ENCODE measurements at regions not wholly inside any gene's neighbourhood (a gene's known extent, or its start where the extent isn't known, plus 50 kb on each side); places are given as distances from the start of the nearest gene placed in this dataset.

- Histone ChIP-seq H3K79me2 (ENCODE audit: control insufficient read depth in 1 of 2, insufficient read depth in 2 of 2, low read length in 2 of 2) (no peaks in the 10 kb centered on the region), H4K91ac (replicated peaks; ENCODE audit: insufficient read length, low read length) (no peak overlapping the region), H4K20me1 (replicated peaks in 1 of 2; ENCODE audit: control insufficient read depth in 1 of 2, insufficient read depth in 2 of 2, low read length in 2 of 2) (no peaks in the 10 kb centered on the region), H3K36me3 (ENCODE audit: control insufficient read depth in 2 of 4, insufficient read depth in 4 of 4, low read length in 3 of 4) (no peaks in the 10 kb centered on the region), H3K18ac (ENCODE audit: extremely low read depth, low read length) (no peak overlapping the region), H3K4ac (replicated peaks; ENCODE audit: insufficient read length, low read depth, low read length) (no peak overlapping the region), H3K23ac (ENCODE audit: insufficient read length) (no peak overlapping the region), H4K5ac (ENCODE audit: insufficient read length, low read depth, low read length) (no peak overlapping the region), H2BK15ac (ENCODE audit: low read length) (no peak overlapping the region), H3K23me2 (ENCODE audit: low read depth, low read length) (no peaks in the 10 kb centered on the region), H2BK5ac (ENCODE audit: low read depth, low read length) (no peak overlapping the region), H2BK20ac (ENCODE audit: low read length) (no peak overlapping the region), H3K4me1 (replicated peaks in 1 of 4; ENCODE audit: control insufficient read depth in 3 of 4, insufficient read depth in 4 of 4, low read length in 3 of 4) (peaks cover 0 to 3% (median 0%) of the 10 kb centered on the region in 4 experiments; a peak in 1 of 7 replicates), H2AK5ac (ENCODE audit: low read depth, low read length) (no peak overlapping the region), H3K27ac (ENCODE audit: low read depth, low read length) (no peak overlapping the region), H3K79me1 (ENCODE audit: low read depth, low read length) (no peaks in the 10 kb centered on the region), H3K4me3 (ENCODE audit: extremely low read depth in 1 of 4, insufficient read depth in 2 of 4, low read depth in 3 of 4, low read length in 4 of 4) (no peak overlapping the region), H3K14ac (ENCODE audit: insufficient read length) (no peak overlapping the region), H3K27me3 (replicated peaks in 1 of 4; ENCODE audit: control insufficient read depth in 3 of 4, extremely low read depth in 1 of 4, insufficient read depth in 3 of 4, low read length in 3 of 4) (no peaks in the 10 kb centered on the region), H3K9me3 (ENCODE audit: insufficient read depth in 2 of 2, low read depth in 1 of 2, low read length in 1 of 2) (no peaks in the 10 kb centered on the region), H4K8ac (ENCODE audit: extremely low read depth, insufficient read depth, low read length) (no peak overlapping the region), H2AFZ (ENCODE audit: low read length) (no peak overlapping the region), H2BK120ac (replicated peaks; ENCODE audit: low read depth, low read length) (no peak overlapping the region), H3K4me2 (ENCODE audit: insufficient read depth in 1 of 2, low read depth in 2 of 2, low read length in 2 of 2) (no peak overlapping the region), H2BK12ac (ENCODE audit: low read depth, low read length) (no peak overlapping the region), H3K9ac (replicated peaks in 1 of 4; ENCODE audit: extremely low read depth in 1 of 4, low read depth in 3 of 4, low read length in 3 of 4) (no peak overlapping the region), H3K56ac (replicated peaks; ENCODE audit: insufficient read length, low read depth, low read length) (no peak overlapping the region)
- 100% methylated on average over 1 of the region's 1 CpG; no CpG with 5 or more reads in 1 of the 2 experiments for WGBS, 2 experiments (ENCODE audit: extremely low coverage in 1 of 2, insufficient coverage in 1 of 2, insufficient read length in 1 of 2, insufficient replicate concordance in 2 of 2, low coverage in 1 of 2, low lambda C conversion rate in 2 of 2, missing lambda C conversion rate in 1 of 2)
- DNase-seq (ENCODE audit: low read depth in 1 of 2, low spot score in 2 of 2) (no peak), FAIRE-seq (no peak)
- POLR2A ChIA-PET (ENCODE audit: partially characterized antibody) = no interaction called here
- CTCF ChIA-PET (ENCODE audit: partially characterized antibody) = interaction anchor here (0.8 to 1.3 kb wide), 3 partner anchors 41 to 279 kb away, joined by 3 to 4 read pairs (median 3); no protein-coding TSS in a partner anchor
- peak in 1 of 2 experiments; percentile 17; a peak in 1 of 4 replicates for TF ChIP-seq RAD21 (IDR thresholded peaks at IDR 0.05 in 1 of 2, conservative IDR thresholded peaks at IDR 0.05 in 1 of 2; ENCODE audit: low read depth in 2 of 2, low read length in 2 of 2)
- TF ChIP-seq HDAC6 (IDR thresholded peaks at IDR 0.05; ENCODE audit: low read depth, low read length) = no peak
- TF ChIP-seq BACH1 (IDR thresholded peaks at IDR 0.05; ENCODE audit: low read length) = no peak
- no peak for TF ChIP-seq CEBPB (IDR thresholded peaks at IDR 0.05; ENCODE audit: low read depth, low read length)
Observed at GRCh38 chr10:126803394-126803793, 101.8 kb upstream of the DOCK1 start.

All from H1 (cell line).